A549 (cell line): ENCODE measurements at regions not wholly inside any gene's neighbourhood (a gene's known extent, or its start where the extent isn't known, plus 50 kb on each side); places are given as distances from the start of the nearest gene placed in this dataset.

Experiments used
- ATAC-seq, 2 experiments: fragments of 200-7000 bp in 1 of 2; fragments of >200 bp in 1 of 2; cut with Nextera tagmentation in 1 of 2; cut with Tn5 transposase in 1 of 2; 3 replicates each; pipeline versions ENCODE4 v1.8.0 to v1.9.1; 2018 to 2020; ENCODE audit warnings: mild to moderate bottlenecking in 1 of 2, moderate library complexity in 1 of 2
- CTCF ChIA-PET: fragments of 300-600 bp; sonication (Branson Sonifier 250); formaldehyde crosslinking; extraction: SDS; loops from one replicate; lab custom pipeline; 2021; ENCODE audit warnings: antibody characterized with exemption, inconsistent platforms; lab: Yijun Ruan, JAX
- POLR2A ChIA-PET: fragments of 350-600 bp; formaldehyde crosslinking; extraction: SDS; loops from one replicate; lab custom pipeline; 2021; ENCODE audit warnings: antibody characterized with exemption, inconsistent platforms; lab: Yijun Ruan, JAX
- DNase-seq, 2 experiments: peaks; one replicate each; pipeline versions ENCODE4 v3.0.0 to v3.0.0-alpha.2; 2011 to 2016; ENCODE audit warnings: low read depth in 1 of 2, low spot score in 1 of 2
- FAIRE-seq: peaks from 2 replicates; lab custom pipeline; 2011; peaks lifted over from hg19 to GRCh38; lab: Jason Lieb, UNC
- H3K27ac ChIP-seq, 2 experiments: fragments of >200 bp; sonication (Bioruptor Twin); formaldehyde crosslinking; 3 replicates each; pipeline ENCODE4 v1.5.1; 2016 to 2017
- H3K4me1 ChIP-seq: fragments of >200 bp; sonication (Bioruptor Twin); formaldehyde crosslinking; 3 replicates; pipeline ENCODE4 v1.6.1; 2016
- H3K4me2 ChIP-seq: fragments of >200 bp; sonication (Bioruptor Twin); formaldehyde crosslinking; 3 replicates; pipeline ENCODE4 v1.6.1; 2016
- H3K4me3 ChIP-seq: fragments of >200 bp; sonication (Bioruptor Twin); formaldehyde crosslinking; 3 replicates; pipeline ENCODE4 v1.5.1; 2016
- H3K9me3 ChIP-seq: fragments of >200 bp; sonication (Bioruptor Twin); formaldehyde crosslinking; 3 replicates; pipeline ENCODE4 v1.6.1; 2016
- CBX2 ChIP-seq: fragments of 200-600 bp; sonication (generic); IDR thresholded peaks from 2 replicates; pipeline ENCODE4 v1.6.1; 2016; ENCODE audit warnings: low read depth, mild to moderate bottlenecking, borderline replicate concordance
- CTCF ChIP-seq: fragments of >200 bp; sonication (Bioruptor Twin); formaldehyde crosslinking; IDR thresholded peaks from 3 replicates; pipeline ENCODE4 v1.5.1; 2016
- E2F6 ChIP-seq: IDR thresholded peaks from 2 replicates; pipeline ENCODE4 v1.6.1; 2012; ENCODE audit warnings: low read depth, borderline replicate concordance
- EHF ChIP-seq: fragments of 250-450 bp; sonication (Bioruptor Pico); IDR thresholded peaks from 2 replicates; pipeline ENCODE4 v1.5.0; 2020; ENCODE audit warnings: mild to moderate bottlenecking
- ELK1 ChIP-seq: fragments of 150-350 bp; IDR thresholded peaks from 2 replicates; pipeline ENCODE4 v1.6.1; 2014; ENCODE audit warnings: low read depth, mild to moderate bottlenecking, low read length
- EP300 ChIP-seq, 2 experiments: fragments of >200 bp; sonication (Bioruptor Twin); formaldehyde crosslinking; IDR thresholded peaks; 2 replicates in 1 of 2; 3 replicates in 1 of 2; pipeline ENCODE4 v1.6.1; 2016 to 2017
- GATA3 ChIP-seq: IDR thresholded peaks from 2 replicates; pipeline ENCODE4 v1.6.1; 2012; ENCODE audit warnings: borderline replicate concordance
- HEYL ChIP-seq: fragments of 250-450 bp; sonication (Bioruptor Pico); IDR thresholded peaks from 2 replicates; pipeline ENCODE4 v1.8.0; 2021; ENCODE audit warnings: mild to moderate bottlenecking, moderate library complexity
- HMGXB4 ChIP-seq: fragments of 250-450 bp; sonication (Bioruptor Pico); IDR thresholded peaks from 2 replicates; pipeline ENCODE4 v1.5.0; 2021; ENCODE audit warnings: mild to moderate bottlenecking, moderate library complexity, borderline replicate concordance
- HOXA7 ChIP-seq: fragments of 250-450 bp; sonication (Bioruptor Pico); IDR thresholded peaks from 2 replicates; pipeline ENCODE4 v1.5.0; 2020; ENCODE audit warnings: mild to moderate bottlenecking, moderate library complexity
- HOXB13 ChIP-seq: fragments of 250-450 bp; sonication (Bioruptor Pico); IDR thresholded peaks from 2 replicates; pipeline ENCODE4 v1.5.0; 2020; ENCODE audit warnings: low read depth, mild to moderate bottlenecking, moderate library complexity
- JUNB ChIP-seq: fragments of >200 bp; sonication (Bioruptor Twin); formaldehyde crosslinking; IDR thresholded peaks from 2 replicates; pipeline ENCODE4 v1.6.1; 2016
- MYC ChIP-seq: IDR thresholded peaks from 2 replicates; pipeline ENCODE4 v1.6.1; 2012; ENCODE audit warnings: mild to moderate bottlenecking, inconsistent platforms, low read length, improper control_type of control experiment, borderline replicate concordance
- NR3C1 ChIP-seq: fragments of >200 bp; sonication (Bioruptor Twin); formaldehyde crosslinking; IDR thresholded peaks from 3 replicates; pipeline ENCODE4 v1.6.1; 2017
- PHF8 ChIP-seq: fragments of 200-600 bp; sonication (generic); IDR thresholded peaks from 2 replicates; pipeline ENCODE4 v1.6.1; 2016; ENCODE audit warnings: low read depth, mild to moderate bottlenecking, antibody characterized with exemption, moderate library complexity, borderline replicate concordance
- RAD21 ChIP-seq, 2 experiments: fragments of >200 bp in 1 of 2; sonication (Bioruptor Twin) in 1 of 2; formaldehyde crosslinking in 1 of 2; IDR thresholded peaks in 1 of 2; conservative IDR thresholded peaks in 1 of 2; 2 replicates in 1 of 2; 3 replicates in 1 of 2; pipeline ENCODE4 v1.6.1; 2012 to 2018; ENCODE audit warnings: inconsistent platforms in 1 of 2
- REST ChIP-seq: fragments of 200-600 bp; sonication (generic); IDR thresholded peaks from 2 replicates; pipeline ENCODE4 v1.6.1; 2016; ENCODE audit warnings: antibody characterized with exemption, mild to moderate bottlenecking, moderate library complexity
- RFX5 ChIP-seq: fragments of 450-650 bp; IDR thresholded peaks from 2 replicates; pipeline ENCODE4 v1.7.1; 2014; ENCODE audit warnings: antibody characterized with exemption, mild to moderate bottlenecking, moderate library complexity
- RNF2 ChIP-seq: fragments of 200-600 bp; sonication (generic); IDR thresholded peaks from 2 replicates; pipeline ENCODE4 v1.6.1; 2016; ENCODE audit warnings: low read depth, mild to moderate bottlenecking, antibody characterized with exemption, moderate library complexity, borderline replicate concordance
- SMC3 ChIP-seq: fragments of >200 bp; sonication (Bioruptor Twin); formaldehyde crosslinking; IDR thresholded peaks from 3 replicates; pipeline ENCODE4 v1.6.1; 2018; ENCODE audit warnings: inconsistent platforms
- SREBF2 ChIP-seq: fragments of 450-650 bp; IDR thresholded peaks from 2 replicates; pipeline ENCODE4 v1.6.1; 2014; ENCODE audit warnings: mild to moderate bottlenecking, moderate library complexity
- USF2 ChIP-seq: fragments of 450-650 bp; IDR thresholded peaks from 2 replicates; pipeline ENCODE4 v1.6.1; 2014; ENCODE audit warnings: antibody characterized with exemption
- WGBS: methylation state at CpG from one replicate; pipeline ENCODE4 v1.1.6; 2017; ENCODE audit errors: missing lambda C conversion rate; 5-methylcytosine and 5-hydroxymethylcytosine counted together

GRCh38 chr5:1959725-1960581 is 77.2 kb upstream of the IRX4 start (continued):
- TF ChIP-seq RAD21 (conservative IDR thresholded peaks at IDR 0.05 in 1 of 2, IDR thresholded peaks at IDR 0.05 in 1 of 2) (no peak), USF2 (no peak), EHF (no peak), SREBF2 (no peak), HMGXB4 (no peak), NR3C1 (no peak), SMC3 (no peak), RFX5 (no peak), MYC (no peak)

GRCh38 chr5:1959231-1959630 is 76.5 kb upstream of the IRX4 start:
- DNase-seq = no peak
- no peaks in the 10 kb centered on the region for H3K9me3 ChIP-seq
- H3K27ac ChIP-seq = no peak overlapping the region
- ChIA-PET POLR2A (no interaction called here), CTCF (no interaction called here)
- no peak overlapping the region for H3K4me3 ChIP-seq
- TF ChIP-seq SREBF2 (no peak), RNF2 (no peak), EP300 (IDR thresholded peaks at IDR 0.05) (no peak), HEYL (CRISPR knock-in tag) (no peak)
- H3K4me1 ChIP-seq = no peaks in the 10 kb centered on the region
- no peak for FAIRE-seq
- no peak for ATAC-seq
- WGBS = 9% methylated on average over 6 of the region's 7 CpGs
- no peak overlapping the region for H3K4me2 ChIP-seq

- TF ChIP-seq E2F6 = no peak
- TF ChIP-seq SREBF2 = no peak
- TF ChIP-seq HOXA7 (CRISPR knock-in tag) = no peak
- no peak for TF ChIP-seq JUNB
- no peak for TF ChIP-seq PHF8
- TF ChIP-seq ELK1 = no peak
- TF ChIP-seq CBX2 = no peak
- TF ChIP-seq GATA3 = no peak
- no peak for TF ChIP-seq HEYL (CRISPR knock-in tag)
- no peak for TF ChIP-seq EHF
- TF ChIP-seq HOXB13 (CRISPR knock-in tag) = no peak
- TF ChIP-seq CTCF = no peak
- no peak for TF ChIP-seq REST
- ATAC-seq (no peak), DNase-seq (no peak), FAIRE-seq (no peak)
- Histone ChIP-seq H3K9me3 (no peaks in the 10 kb centered on the region), H3K4me3 (no peak overlapping the region), H3K27ac (no peak overlapping the region), H3K4me1 (no peaks in the 10 kb centered on the region), H3K4me2 (no peak overlapping the region)
- CTCF ChIA-PET = interaction anchor here (1.4 kb wide), 1 partner anchor 194 kb away, joined by 3 read pairs; no protein-coding TSS in a partner anchor
- POLR2A ChIA-PET = no interaction called here
- WGBS = 42% methylated on average over 17 of the region's 17 CpGs
Observed at GRCh38 chr5:1958211-1959010, 75.7 kb upstream of the IRX4 start.
